IPS-18c (cell line): ENCODE measurements at regions not wholly inside any gene's neighbourhood (a gene's known extent, or its start where the extent isn't known, plus 50 kb on each side); places are given as distances from the start of the nearest gene placed in this dataset.
"Not testable (repeated sequence)": the region's sequence is repeated elsewhere in the genome, so short reads cannot be mapped to it uniquely, and the experiment has no call there.

Experiments used
- H3K4me3 ChIP-seq: 2 replicates; pipeline ENCODE4 v1.7.0; 2013; ENCODE audit warnings: low read depth, mild to moderate bottlenecking, low read length, moderate library complexity; ENCODE audit not compliant: insufficient read depth
- H3K9me3 ChIP-seq: one replicate; pipeline ENCODE4 v1.6.1; 2013; ENCODE audit warnings: mild to moderate bottlenecking, low read length, moderate library complexity; ENCODE audit not compliant: control insufficient read depth, insufficient read depth

GRCh38 chr2:195579776-195580555, 77.1 kb upstream of the SLC39A10 start:
- H3K4me3 ChIP-seq: no peak overlapping the region
- no peaks in the 10 kb centered on the region for H3K9me3 ChIP-seq

DNA sequence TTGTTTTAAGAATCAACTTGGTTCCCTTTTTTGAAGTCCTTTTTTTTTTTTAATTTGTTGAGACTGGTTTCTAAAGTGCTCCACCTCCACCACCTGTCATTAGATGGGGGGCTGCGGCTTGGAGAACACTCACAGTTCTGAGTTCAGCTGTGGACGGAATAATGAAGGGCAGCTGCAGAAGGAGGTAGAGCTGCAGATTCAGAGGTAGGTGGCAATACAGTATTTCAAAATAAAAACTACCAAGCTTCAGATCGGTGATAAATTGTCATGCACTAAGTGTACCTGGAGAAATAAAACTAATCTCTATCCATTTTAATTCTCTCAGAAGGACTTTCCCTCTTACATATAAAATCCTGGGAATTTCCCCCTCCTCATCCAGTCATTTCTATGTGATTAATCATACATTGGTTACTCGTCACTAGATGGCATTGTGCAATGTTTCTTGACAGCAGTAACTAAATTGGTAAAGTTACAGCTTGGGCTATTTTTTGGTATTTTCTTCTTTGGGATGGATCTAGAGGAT, 81.1 kb upstream of the SLC39A10 start:
- Histone ChIP-seq H3K4me3 (no peak overlapping the region), H3K9me3 (peaks cover 4% of the 10 kb centered on the region)

GRCh38 chr2:195575016-195575415, 82.0 kb upstream of the SLC39A10 start:
- Histone ChIP-seq H3K9me3 (peaks cover 4% of the 10 kb centered on the region), H3K4me3 (no peak overlapping the region)

GRCh38 chr2:195574312-195574711, 82.7 kb upstream of the SLC39A10 start:
- Histone ChIP-seq H3K4me3 (no peak overlapping the region), H3K9me3 (peaks cover 4% of the 10 kb centered on the region)

DNA sequence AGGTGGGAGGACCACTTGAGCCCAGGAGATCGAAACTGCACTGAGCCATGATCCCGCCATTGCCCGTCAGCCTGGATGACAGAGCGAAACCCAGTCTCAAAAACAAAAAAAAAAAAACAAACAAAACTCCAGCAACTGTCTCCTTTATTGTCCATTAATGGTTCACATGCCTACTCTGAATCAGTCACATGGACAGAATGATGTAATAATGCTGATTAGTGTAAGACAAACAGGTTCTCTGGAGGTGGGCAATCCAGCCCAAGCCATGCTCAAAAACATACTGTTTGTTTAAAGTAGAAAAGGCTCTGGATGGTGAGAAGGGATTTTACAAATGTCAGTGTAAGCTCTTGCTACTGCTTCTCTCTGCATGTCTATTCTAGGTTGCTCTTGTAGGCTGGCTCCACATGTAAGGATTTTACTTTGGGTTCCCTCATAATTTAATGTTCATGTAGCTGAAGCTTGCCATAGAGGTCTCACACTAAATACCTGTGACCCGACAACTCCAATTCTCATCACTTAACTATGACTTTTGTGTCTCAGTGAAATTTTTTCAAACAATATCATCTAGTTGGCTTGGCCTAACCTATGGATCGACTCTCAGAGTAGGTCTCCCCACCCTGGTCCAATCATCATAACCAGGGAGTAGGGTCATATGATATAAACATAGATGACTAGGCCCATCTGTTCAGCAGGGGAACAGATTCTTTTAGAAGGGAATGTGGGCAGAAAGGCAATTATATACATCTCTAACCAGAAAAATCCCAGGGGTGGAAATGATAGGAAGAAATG, 83.9 kb upstream of the SLC39A10 start:
- no peak overlapping the region for H3K4me3 ChIP-seq
- H3K9me3 ChIP-seq: peaks cover 4% of the 10 kb centered on the region

- H3K4me3 ChIP-seq: no peak overlapping the region
- peaks cover 4% of the 10 kb centered on the region for H3K9me3 ChIP-seq
Measured at GRCh38 chr2:195570329-195570728, 86.7 kb upstream of the SLC39A10 start.

DNA sequence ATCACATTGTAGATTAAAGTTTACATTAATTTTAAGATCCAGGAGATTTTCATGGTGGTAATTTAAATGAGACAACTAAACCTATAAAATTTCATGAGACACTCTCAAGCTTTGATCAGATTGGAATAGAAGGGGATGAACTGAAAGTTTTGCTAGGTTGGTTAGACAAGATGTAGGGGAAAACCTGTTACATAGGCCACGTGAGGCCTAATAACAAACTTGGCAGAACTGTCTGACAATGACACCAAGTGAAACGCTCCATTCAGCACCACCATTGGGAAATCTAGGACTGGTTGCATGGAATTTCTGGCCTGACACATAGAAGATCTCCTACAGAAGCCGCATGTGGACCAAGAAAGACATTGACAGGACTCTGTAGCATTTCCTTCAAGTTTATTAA, 87.8 kb upstream of the SLC39A10 start:
- Histone ChIP-seq H3K4me3 (no peak overlapping the region), H3K9me3 (peaks cover 4% of the 10 kb centered on the region)

DNA sequence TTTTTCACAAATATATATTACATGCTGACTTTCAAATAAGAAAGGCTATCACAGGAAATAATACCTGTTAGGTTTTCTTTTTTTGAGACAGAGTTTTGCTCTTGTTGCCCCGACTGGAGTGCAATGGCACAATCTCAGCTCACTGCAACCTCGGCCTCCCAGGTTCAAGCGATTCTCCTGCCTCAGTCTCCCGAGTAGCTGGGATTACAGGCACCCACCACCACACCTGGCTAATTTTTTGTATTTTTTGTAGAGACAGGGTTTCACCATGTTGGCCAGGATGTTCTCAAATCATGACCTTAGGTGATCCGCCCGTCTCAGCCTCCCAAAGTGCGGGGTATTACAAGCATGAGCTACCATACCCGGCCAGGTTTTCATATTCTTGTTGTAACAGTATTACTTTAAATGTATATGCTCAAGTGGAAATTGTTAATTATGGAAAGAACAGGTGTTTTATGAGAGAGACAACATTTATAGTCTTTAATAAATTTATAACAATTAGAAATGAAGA, 92.3 kb upstream of the SLC39A10 start:
- not testable (repeated sequence) for H3K4me3 ChIP-seq, H3K9me3 ChIP-seq

GRCh38 chr2:195563857-195564512, 93.0 kb upstream of the SLC39A10 start:
- H3K4me3 ChIP-seq: no peak overlapping the region
- no peaks in the 10 kb centered on the region for H3K9me3 ChIP-seq

- no peaks in the 10 kb centered on the region for H3K9me3 ChIP-seq
- H3K4me3 ChIP-seq: no peak overlapping the region
Measured at GRCh38 chr2:195562570-195563566, 94.2 kb upstream of the SLC39A10 start.

DNA sequence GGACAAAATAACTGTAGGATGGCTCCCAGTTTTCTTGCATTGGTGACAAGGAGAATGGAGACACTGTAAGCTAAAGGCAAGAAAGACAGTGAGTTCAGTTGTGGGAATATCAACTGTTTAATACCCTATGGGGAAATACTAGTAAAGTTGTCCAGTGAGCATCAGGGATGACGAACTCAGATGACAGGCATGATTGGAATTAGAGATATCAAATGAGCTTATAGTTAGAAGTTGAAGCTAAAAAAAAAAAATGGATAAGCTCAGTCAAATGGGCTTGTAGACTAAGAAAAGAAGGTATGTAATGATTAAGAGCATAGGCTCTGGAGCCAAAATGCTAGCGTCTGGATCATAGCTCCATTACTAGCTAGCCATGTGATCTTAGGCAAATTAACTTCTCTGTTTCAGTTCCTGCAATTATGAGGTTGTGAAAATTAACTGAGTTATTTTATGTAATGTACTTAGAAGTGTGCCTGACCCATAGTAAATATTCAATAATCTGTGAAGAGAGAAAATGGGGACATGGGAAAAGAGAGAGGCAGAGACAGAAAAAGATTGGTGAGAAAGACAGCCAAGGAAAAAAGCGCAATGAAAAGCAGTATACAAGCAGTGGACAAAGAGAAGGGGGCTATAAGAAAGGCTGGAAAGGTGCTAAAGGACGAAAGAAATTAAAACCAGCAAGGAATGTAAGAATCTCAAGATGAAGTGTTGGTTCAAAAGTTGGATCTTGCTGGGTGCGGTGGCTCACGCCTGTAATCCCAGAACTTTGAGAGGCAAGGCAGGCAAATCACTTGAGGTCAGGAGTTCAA, 95.7 kb upstream of the SLC39A10 start:
- H3K4me3 ChIP-seq: no peak overlapping the region
- no peaks in the 10 kb centered on the region for H3K9me3 ChIP-seq

DNA sequence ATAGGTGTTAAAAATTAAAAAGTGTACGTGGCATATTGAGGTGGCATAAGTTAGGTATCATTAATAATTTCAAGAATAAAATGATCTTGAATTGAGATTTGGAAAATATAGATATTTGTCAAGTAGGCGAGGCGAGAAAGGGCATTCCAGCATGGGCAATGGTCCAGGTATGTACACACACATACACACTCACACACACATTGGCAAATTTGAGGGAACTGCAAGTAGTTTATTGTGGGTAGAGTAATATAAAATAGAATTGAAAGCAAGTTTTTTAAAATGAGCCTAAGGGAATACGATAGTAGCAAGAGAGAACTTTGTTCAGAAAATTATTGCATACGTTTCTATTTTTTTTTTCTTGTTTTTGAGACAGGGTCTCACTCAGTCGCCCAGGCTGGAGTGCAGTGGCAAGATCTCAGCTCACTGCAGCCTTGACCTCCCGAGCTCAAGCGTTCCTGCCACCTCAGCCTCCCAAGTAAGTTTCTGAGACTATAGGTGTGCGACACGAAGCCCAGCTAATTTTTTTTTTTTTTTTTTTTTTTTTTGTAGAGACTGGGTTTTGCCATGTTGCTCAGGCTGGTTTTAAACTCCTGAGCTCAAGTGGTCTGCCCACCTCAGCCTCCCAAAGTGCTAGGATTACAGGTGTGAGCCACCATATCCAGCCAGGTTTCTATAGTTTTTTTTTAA, 96.7 kb upstream of the SLC39A10 start:
- no peaks in the 10 kb centered on the region for H3K9me3 ChIP-seq
- H3K4me3 ChIP-seq: no peak overlapping the region

- H3K9me3 ChIP-seq: no peaks in the 10 kb centered on the region
- no peak overlapping the region for H3K4me3 ChIP-seq
Measured at GRCh38 chr2:195559431-195559914, 97.6 kb upstream of the SLC39A10 start.

DNA sequence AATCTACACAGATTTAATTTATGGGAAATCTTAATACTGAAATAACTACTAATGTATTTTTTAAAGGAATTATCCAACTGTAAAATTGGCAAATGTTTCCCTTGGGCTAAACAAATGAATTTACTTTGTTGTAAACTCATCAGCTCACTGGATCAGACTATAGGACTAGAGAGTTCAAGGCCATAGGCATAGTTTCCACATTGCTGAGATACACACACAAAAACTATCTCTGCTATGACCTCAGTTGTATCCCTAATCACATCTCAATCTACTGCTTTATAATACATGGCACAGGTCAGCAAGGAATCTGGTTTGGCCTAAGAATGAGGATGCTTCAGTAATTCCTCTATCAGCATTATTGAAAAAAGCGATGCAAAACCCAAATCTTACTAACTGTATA, 101.1 kb upstream of the SLC39A10 start:
- no peak overlapping the region for H3K4me3 ChIP-seq
- no peaks in the 10 kb centered on the region for H3K9me3 ChIP-seq

DNA sequence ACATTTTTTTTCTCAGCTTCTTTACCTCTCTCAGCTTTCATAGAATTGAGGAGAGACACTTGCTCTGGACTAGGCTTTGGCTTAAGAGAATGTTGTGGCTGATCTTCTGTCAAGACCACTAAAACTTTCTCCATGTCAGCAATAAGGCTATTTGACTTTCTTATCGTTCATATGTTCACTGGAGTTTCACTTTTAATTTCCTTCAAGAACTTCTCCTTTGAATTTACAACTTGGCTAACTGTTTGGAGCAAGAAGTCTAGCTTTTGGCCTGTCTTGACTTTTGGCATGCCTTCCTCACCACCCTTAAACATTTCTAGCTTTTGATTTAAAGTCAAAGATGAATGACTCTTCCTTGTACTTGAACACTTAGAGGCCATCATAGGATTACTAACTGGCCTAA, 104.4 kb upstream of the SLC39A10 start:
- Histone ChIP-seq H3K4me3 (no peak overlapping the region), H3K9me3 (no peaks in the 10 kb centered on the region)
